HG03442 (cell line): ENCODE measurements at regions not wholly inside any gene's neighbourhood (a gene's known extent, or its start where the extent isn't known, plus 50 kb on each side); places are given as distances from the start of the nearest gene placed in this dataset.

Experiments used
- ATAC-seq: cut with Tn5 transposase; IDR thresholded peaks from one replicate; pipeline ENCODE4 v1.9.1; 2021; ENCODE audit warnings: mild to moderate bottlenecking, moderate library complexity; ENCODE audit not compliant: unreplicated experiment

GRCh38 chr13:97109841-97110492 is 112.2 kb upstream of the MBNL2 start:
- peak; percentile 94 for ATAC-seq

DNA sequence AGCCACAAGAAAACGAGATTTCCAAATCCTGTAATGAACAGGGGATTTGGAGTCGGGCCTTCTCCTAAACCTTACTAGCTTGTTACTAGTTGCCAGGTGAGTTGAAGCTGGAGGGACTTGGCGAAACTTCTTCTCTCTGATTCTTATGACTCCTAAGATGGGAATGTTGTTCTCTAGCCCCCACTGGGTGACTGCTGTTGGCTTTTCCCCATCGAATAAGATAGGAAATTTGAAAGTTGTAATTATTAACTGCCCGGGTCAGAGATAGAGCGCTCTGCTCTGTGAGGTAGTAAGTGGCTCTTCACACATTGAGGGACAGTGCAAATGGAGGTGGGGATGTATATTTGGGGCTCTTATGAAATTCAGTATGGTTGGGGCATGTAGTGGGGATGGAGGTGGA is 111.2 kb upstream of the MBNL2 start:
- ATAC-seq, result no peak

GRCh38 chr13:97111756-97112155 is 110.4 kb upstream of the MBNL2 start:
- ATAC-seq, result no peak

- ATAC-seq, result no peak
Measured at GRCh38 chr13:97112446-97113152, 109.5 kb upstream of the MBNL2 start.

- no peak for ATAC-seq
Measured at GRCh38 chr13:97113231-97114001, 108.7 kb upstream of the MBNL2 start.

- ATAC-seq, result no peak
Measured at GRCh38 chr13:97114651-97115050, 107.5 kb upstream of the MBNL2 start.

- peak; percentile 84 for ATAC-seq
Measured at GRCh38 chr13:97116754-97117153, 105.4 kb upstream of the MBNL2 start.

GRCh38 chr13:97117388-97117910 is 104.7 kb upstream of the MBNL2 start:
- no peak for ATAC-seq

DNA sequence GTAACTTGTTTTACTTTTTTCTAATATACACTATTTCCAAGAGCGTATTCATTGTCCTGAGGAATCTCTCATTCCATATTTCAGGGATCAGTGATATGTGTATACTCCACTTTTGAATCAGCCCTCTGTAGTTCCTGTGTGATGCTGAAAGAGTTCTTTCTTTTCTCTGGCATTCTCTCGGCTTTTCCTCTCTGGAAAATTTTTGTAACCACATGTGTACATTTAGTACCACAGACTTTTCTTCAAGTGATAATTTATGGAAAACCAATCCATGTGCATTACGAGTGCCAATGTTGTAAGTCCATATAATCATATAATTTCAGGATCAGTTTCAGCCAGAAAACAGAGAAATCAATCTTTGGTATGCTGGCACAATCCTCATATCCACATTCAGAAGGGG is 102.2 kb upstream of the MBNL2 start:
- no peak for ATAC-seq

DNA sequence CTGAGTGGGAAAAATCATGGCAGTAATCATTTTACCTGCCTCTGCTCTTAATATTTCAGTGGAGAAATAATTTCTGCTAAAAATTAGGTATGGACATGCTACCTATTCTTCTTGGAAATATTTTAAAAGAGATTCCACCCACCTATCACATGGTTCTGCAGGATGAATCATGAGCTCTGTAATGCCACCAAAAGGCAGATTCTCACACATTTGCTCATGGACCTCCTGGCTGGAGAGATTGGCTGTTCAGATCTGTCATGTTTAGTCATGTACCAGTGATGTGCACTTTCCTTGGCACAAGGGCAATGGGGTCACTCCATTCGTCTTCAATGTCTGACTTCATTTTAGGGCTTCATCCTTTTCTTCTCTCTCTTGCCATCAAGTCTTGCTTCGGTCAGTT is 101.8 kb upstream of the MBNL2 start:
- ATAC-seq, result no peak

DNA sequence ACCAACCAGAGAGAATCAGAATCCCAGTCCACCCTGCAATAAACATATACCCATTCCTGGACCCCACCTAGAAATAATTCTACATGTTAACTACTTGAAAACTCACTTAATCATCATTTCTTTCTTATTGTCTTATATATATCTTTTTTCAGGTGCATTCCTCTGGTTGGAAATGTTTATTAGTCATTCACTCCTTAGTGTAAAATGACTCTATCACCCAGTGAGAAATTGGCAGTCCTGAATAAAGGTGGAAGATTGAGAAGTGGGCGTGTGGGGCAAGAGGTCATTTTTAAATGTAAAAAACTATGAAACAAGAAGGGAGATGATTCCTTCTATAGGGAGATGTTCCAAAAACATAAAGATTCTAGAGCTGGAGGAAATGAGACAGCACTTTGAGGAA is 101.2 kb upstream of the MBNL2 start:
- no peak for ATAC-seq

GRCh38 chr13:97121894-97122293 is 100.2 kb upstream of the MBNL2 start:
- no peak for ATAC-seq

DNA sequence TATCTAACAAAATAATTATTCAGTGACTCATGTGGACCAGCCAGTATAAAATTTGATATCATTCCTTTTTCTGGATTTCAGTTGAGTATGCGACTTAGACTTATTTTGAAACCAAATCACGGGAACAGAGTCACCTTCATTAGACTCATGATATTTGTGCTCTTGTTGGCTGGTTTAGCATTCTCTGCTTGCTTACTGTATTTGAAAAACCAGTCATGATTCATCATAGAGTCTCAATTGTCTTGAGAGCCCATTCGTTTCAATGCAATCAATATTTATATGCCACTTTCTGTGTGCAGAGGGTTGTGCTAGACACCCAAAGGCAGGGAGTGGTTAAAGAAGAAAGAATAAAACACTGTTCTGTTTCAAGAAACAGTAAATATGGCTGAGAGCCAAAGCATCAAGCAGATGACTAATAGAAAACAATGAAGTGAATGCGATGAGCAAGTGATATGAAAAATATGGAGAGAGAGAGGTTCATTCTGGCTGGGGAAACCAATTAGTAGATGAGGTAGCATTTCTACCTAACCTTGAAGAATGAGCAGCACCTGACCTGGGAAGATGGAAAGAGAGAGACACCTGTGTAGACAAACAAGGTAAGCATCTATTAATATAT is 99.6 kb upstream of the MBNL2 start:
- ATAC-seq, result no peak

DNA sequence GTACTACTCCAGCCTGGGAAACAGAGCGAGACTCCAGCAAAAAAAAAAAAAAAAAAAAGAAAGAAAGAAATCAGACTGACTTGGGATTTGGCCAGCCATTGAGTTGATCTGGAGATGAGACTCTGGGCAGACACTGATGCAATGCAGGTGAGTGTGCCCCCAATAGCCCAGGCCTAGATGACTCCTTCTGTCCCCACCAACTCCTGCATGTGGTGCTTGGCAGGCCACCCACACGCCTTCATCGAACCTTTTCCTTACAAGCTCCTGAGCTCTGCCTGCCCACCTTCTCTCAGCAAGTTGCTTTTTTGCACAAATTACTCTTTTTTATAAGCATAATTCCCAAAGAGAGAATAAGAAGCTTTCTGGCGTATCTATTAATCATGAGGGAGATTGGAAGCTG is 97.9 kb upstream of the MBNL2 start:
- no peak for ATAC-seq

DNA sequence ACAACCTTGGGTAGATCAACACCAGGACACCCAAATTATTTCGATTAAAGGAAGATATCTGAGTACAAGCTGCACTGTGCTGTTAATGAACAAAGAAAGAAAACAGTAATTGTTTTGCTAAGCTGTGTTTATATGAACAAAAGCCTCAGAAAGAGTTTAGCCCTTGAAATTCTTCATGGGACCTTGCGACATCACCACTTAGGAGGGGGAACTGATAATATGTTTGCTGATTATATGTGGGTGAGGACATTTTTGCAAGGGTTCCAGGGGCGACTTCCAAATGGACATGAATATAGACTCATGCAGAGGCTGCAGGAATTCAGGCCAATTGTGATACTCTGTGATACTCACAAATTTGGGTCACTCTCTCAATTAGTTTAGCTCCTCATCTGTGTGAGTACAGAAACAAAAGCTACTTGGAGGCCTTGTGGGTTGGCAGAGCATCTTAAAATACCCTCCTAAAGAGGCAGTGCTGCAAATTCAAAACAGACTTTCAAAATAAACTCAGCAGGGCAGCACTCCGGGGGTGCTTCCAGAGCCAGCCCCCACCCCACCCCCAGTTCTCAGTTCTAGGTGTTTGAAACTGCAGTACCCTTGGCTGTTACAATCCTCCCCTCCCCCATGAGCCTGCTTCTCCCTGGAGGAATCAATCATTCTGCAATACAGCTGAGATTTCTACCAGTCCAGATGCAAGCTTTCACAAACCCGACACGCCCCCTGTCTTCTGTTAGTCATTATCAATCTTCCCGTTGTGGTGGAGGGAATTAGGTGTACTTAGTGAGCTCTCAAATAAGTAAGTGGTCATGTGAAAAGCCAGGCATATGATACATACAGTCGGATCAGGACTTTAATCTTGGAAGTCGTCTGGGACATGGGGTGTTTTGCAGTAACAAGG is 97.0 kb upstream of the MBNL2 start:
- ATAC-seq, result peak; percentile 40

- peak; percentile 91 for ATAC-seq
Measured at GRCh38 chr13:97125810-97126738, 96.1 kb upstream of the MBNL2 start.

DNA sequence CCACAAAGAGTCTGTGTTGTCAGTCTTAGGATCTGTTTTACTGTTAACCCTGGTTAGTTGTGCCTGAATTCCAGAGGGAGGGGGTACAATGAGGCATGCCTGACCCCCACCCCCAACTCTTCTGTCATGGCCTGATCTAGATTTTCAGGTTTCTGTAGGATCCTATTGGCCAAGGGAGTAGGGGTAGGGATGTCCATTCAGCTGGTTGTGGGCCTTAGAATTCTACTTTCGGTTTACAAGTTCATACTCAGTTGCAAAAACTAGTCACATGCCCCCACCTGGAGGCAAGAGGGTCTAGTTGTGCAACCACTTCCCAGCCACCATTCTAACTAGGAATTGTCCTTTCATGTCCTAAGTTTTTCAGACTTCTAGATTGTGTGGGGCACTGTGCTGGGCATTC is 94.3 kb upstream of the MBNL2 start:
- no peak for ATAC-seq

GRCh38 chr13:97130190-97130589 is 91.9 kb upstream of the MBNL2 start:
- ATAC-seq, result no peak

DNA sequence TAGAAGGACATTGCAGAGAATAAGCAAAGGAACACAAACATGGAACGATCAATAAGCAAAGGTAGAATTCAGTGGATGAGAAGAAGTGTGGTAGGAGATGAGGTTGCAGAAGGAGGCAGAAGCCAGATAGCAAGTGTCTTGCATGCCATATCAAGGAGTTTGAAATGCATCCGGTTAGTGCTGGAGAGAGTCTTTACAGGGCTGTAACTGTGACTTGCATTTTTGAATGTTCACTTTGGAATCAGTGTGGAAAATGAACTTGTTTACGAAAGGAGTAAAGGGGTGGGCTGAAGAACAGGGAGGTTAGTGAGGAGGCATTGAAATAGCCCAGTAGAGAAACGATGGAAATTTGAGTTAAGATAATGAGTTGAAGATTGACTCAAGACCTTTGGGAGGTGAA is 90.7 kb upstream of the MBNL2 start:
- no peak for ATAC-seq
